ENCODE measurements at regions not wholly inside any gene's neighbourhood (a gene's known extent, or its start where the extent isn't known, plus 50 kb on each side); places are given as distances from the start of the nearest gene placed in this dataset.

DNA sequence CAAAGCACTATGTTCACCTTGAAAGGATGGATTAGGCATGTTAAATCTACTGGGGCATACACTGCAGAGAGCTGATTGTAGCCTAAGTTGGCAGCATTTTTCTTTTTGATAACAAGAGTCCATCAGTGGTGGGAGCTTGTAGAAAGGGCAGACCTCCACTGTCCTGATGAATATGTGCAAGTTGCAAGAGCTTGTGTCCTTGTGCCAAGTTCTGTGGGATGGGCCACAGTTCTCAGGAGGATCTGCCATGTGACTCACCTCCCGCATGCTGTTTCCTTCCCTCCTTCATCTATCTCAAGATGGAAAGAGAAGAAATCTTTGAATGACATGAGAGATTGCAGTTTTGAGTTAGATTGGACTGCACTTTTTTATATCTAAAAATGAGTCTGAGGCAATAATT, 58.3 kb upstream of the GGTLC1 start:
- TF ChIP-seq, protein P1, sequence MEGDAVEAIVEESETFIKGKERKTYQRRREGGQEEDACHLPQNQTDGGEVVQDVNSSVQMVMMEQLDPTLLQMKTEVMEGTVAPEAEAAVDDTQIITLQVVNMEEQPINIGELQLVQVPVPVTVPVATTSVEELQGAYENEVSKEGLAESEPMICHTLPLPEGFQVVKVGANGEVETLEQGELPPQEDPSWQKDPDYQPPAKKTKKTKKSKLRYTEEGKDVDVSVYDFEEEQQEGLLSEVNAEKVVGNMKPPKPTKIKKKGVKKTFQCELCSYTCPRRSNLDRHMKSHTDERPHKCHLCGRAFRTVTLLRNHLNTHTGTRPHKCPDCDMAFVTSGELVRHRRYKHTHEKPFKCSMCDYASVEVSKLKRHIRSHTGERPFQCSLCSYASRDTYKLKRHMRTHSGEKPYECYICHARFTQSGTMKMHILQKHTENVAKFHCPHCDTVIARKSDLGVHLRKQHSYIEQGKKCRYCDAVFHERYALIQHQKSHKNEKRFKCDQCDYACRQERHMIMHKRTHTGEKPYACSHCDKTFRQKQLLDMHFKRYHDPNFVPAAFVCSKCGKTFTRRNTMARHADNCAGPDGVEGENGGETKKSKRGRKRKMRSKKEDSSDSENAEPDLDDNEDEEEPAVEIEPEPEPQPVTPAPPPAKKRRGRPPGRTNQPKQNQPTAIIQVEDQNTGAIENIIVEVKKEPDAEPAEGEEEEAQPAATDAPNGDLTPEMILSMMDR (IDR thresholded peaks at IDR 0.05): no peak
- no peak for TF ChIP-seq POLR2A (IDR thresholded peaks at IDR 0.05)
